T-cell (primary cell): ENCODE measurements at regions not wholly inside any gene's neighbourhood (a gene's known extent, or its start where the extent isn't known, plus 50 kb on each side); places are given as distances from the start of the nearest gene placed in this dataset.

Experiments used
- ATAC-seq, 4 experiments: fragments of 200-7000 bp in 3 of 4; fragments of 150-1000 bp in 1 of 4; cut with Tn5 transposase; replicated peaks in 1 of 4; 1 replicate in 3 of 4; 2 replicates in 1 of 4; pipeline ENCODE4 v1.10.0; 2021; ENCODE audit warnings: moderate library complexity in 3 of 4, mild to moderate bottlenecking in 2 of 4, moderate number of reproducible peaks in 1 of 4
- CTCF ChIA-PET, 2 donors: fragments of 300-600 bp; sonication (Branson Sonifier 250); formaldehyde crosslinking; loops; one replicate each; lab custom pipeline; 2022; ENCODE audit warnings: antibody characterized with exemption in 2 of 2; lab: Charles Lee
- POLR2A ChIA-PET, 2 donors: fragments of 300-600 bp; sonication (Branson Sonifier 250); formaldehyde crosslinking; loops; one replicate each; lab custom pipeline; 2022; ENCODE audit warnings: antibody characterized with exemption in 2 of 2; lab: Charles Lee
- DNase-seq, 35 experiments: peaks; one replicate each; pipeline versions ENCODE4 v3.0.0 to v3.0.0-alpha.2; 2013 to 2023
- H3K27ac ChIP-seq: one replicate; pipeline ENCODE4 v1.5.1; 2013; ENCODE audit warnings: low read length
- H3K27me3 ChIP-seq, 2 experiments: replicated peaks in 1 of 2; 1 replicate in 1 of 2; 2 replicates in 1 of 2; pipeline versions ENCODE4 v1.6.1 to v1.7.0; 2013; ENCODE audit warnings: low read length in 1 of 2, mixed read lengths in 1 of 2; ENCODE audit not compliant: control insufficient read depth in 2 of 2, insufficient read depth in 2 of 2; ENCODE audit errors: extremely low read depth in 1 of 2
- H3K36me3 ChIP-seq, 2 donors: 1 replicate in 1 of 2; 2 replicates in 1 of 2; pipeline versions ENCODE4 v1.6.1 to v1.7.0; 2013; ENCODE audit warnings: low read length in 1 of 2; ENCODE audit not compliant: control insufficient read depth in 2 of 2, insufficient read depth in 1 of 2; ENCODE audit errors: extremely low read depth in 1 of 2
- H3K4me1 ChIP-seq, 2 experiments: 1 replicate in 1 of 2; 2 replicates in 1 of 2; pipeline versions ENCODE4 v1.6.1 to v1.7.0; 2013; ENCODE audit warnings: low read length in 2 of 2, mixed read lengths in 1 of 2; ENCODE audit not compliant: insufficient read depth in 2 of 2, control insufficient read depth in 1 of 2; ENCODE audit errors: extremely low read depth in 1 of 2
- H3K4me3 ChIP-seq, 2 donors: 1 replicate in 1 of 2; 2 replicates in 1 of 2; pipeline versions ENCODE4 v1.5.1 to v1.7.0; 2013; ENCODE audit warnings: mild to moderate bottlenecking in 2 of 2, low read length in 1 of 2, moderate library complexity in 1 of 2; ENCODE audit not compliant: control insufficient read depth in 1 of 2; ENCODE audit errors: extremely low read depth in 1 of 2
- H3K9me3 ChIP-seq: 2 replicates; pipeline ENCODE4 v1.7.0; 2013
- H3K27ac Mint-ChIP-seq, 2 donors: one replicate each; pipeline ENCODE4 v1.8.0; 2020 to 2021; ENCODE audit warnings: mild to moderate bottlenecking in 2 of 2, mixed read lengths in 2 of 2
- H3K27me3 Mint-ChIP-seq, 2 donors: one replicate each; pipeline ENCODE4 v1.8.0; 2021 to 2022; ENCODE audit warnings: mixed read lengths in 2 of 2
- H3K36me3 Mint-ChIP-seq: one replicate; pipeline ENCODE4 v1.8.0; 2021; ENCODE audit warnings: mixed read lengths
- H3K4me1 Mint-ChIP-seq, 3 donors: one replicate each; pipeline ENCODE4 v1.8.0; 2020 to 2022; ENCODE audit warnings: mixed read lengths in 3 of 3, mild to moderate bottlenecking in 1 of 3
- H3K4me3 Mint-ChIP-seq, 3 donors: one replicate each; pipeline ENCODE4 v1.8.0; 2020 to 2022; ENCODE audit warnings: mild to moderate bottlenecking in 3 of 3, mixed read lengths in 3 of 3, moderate library complexity in 3 of 3
- H3K9me3 Mint-ChIP-seq, 3 donors: one replicate each; pipeline ENCODE4 v1.8.0; 2020 to 2022; ENCODE audit warnings: mixed read lengths in 3 of 3
- WGBS: methylation state at CpG from one replicate; pipeline ENCODE4 v1.1.5; 2013; ENCODE audit warnings: missing lambda C conversion rate; ENCODE audit not compliant: insufficient coverage; 5-methylcytosine and 5-hydroxymethylcytosine counted together

DNA sequence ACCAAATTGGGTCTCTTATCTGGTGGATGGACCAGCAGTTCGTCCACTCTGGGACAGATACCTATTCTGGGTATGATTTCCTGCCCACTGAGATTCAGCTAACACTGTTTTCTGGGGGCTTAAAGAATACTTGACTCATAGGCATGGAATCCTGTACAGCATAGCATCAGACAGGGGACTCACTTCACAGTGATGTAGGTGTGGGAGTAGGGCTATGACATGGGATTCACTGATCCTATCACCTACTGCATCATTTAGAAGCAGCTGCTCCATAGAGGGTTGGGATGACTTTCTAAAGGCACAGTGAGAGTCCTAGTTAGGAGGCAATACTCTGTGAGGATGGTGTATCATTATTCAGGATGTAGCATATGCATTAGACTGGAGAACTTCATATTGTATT, 74.5 kb upstream of the AHI1 start:
- H3K4me3 Mint-ChIP-seq = no peak overlapping the region
- Histone ChIP-seq H3K9me3 (no peaks in the 10 kb centered on the region), H3K4me3 (no peak overlapping the region), H3K36me3 (no peaks in the 10 kb centered on the region), H3K4me1 (peaks cover 4% of the 10 kb centered on the region in 2 experiments), H3K27ac (no peak overlapping the region), H3K27me3 (no peaks in the 10 kb centered on the region)
- no peak for DNase-seq
- H3K27ac Mint-ChIP-seq = no peak overlapping the region
- no peaks in the 10 kb centered on the region for H3K27me3 Mint-ChIP-seq
- ChIA-PET POLR2A (no interaction called here), CTCF (interaction anchor here in 1 of 2 donors (0.6 kb wide), 1 partner anchor 1116 kb away, joined by 3 read pairs; no protein-coding TSS in a partner anchor)
- no peak for ATAC-seq
- WGBS = 73% methylated on average over 1 of the region's 1 CpG
- H3K9me3 Mint-ChIP-seq = no peaks in the 10 kb centered on the region
- H3K4me1 Mint-ChIP-seq = peaks cover 9 to 20% (median 17%) of the 10 kb centered on the region in 3 donors
- no peaks in the 10 kb centered on the region for H3K36me3 Mint-ChIP-seq

DNA sequence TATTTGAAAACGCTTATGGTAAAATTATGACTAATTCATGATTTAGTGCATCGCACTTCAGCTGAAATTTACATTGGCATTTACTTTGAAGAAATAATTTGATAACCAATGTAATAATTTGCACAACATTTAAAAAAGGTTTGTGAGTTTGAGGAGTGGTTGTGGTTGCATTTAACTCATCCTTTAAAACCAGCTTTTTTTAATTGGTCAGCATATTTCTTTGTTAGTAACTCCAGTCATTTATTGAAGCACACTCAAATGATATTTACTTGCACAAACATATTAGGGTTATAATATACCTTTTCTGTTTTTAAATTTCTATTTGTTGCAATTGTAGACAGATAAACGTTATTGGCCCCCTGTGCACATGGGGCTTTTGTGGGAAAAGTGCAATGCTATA, 78.1 kb upstream of the AHI1 start:
- DNase-seq (no peak), ATAC-seq (no peak)
- Mint-ChIP-seq H3K27me3 (no peaks in the 10 kb centered on the region), H3K27ac (no peak overlapping the region), H3K9me3 (no peaks in the 10 kb centered on the region), H3K4me3 (no peak overlapping the region), H3K36me3 (no peaks in the 10 kb centered on the region), H3K4me1 (peaks cover 6 to 18% (median 17%) of the 10 kb centered on the region in 3 donors)
- no peaks in the 10 kb centered on the region for H3K27me3 ChIP-seq
- H3K4me1 ChIP-seq = no peaks in the 10 kb centered on the region
- H3K4me3 ChIP-seq = no peak overlapping the region
- no peak overlapping the region for H3K27ac ChIP-seq
- ChIA-PET CTCF (interaction anchor here in 1 of 2 donors (0.5 kb wide), 1 partner anchor 75 kb away, joined by 3 read pairs; no protein-coding TSS in a partner anchor), POLR2A (interaction anchor here (0.6 kb wide), 2 partner anchors 11 to 599 kb away, joined by 3 read pairs; no protein-coding TSS in a partner anchor)
- WGBS = no CpG with 5 or more reads among the region's 3 CpGs
- no peaks in the 10 kb centered on the region for H3K9me3 ChIP-seq
- no peaks in the 10 kb centered on the region for H3K36me3 ChIP-seq

DNA sequence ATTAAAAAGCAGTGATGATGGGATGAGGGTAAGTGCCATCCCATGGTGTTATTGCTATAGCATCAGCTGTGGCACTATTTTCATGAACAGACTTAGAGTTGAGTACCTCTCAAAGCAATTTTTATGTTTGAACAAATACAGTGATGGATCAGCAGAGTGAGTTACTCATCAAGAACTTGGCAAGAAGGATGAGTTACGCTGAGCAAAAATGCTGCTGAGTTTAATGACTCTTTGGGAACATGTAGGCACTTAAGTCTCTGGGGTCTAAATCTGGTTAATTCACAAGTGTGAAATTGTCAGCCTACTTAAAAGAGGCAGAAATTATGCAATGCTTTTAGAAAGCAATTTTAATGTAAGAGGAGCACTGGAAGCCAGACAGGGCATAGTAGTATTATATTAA, 78.5 kb upstream of the AHI1 start:
- no peaks in the 10 kb centered on the region for H3K27me3 ChIP-seq
- no peaks in the 10 kb centered on the region for H3K4me1 ChIP-seq
- no peaks in the 10 kb centered on the region for H3K36me3 Mint-ChIP-seq
- H3K27me3 Mint-ChIP-seq = no peaks in the 10 kb centered on the region
- no peak overlapping the region for H3K4me3 ChIP-seq
- H3K4me1 Mint-ChIP-seq = peaks cover 6 to 18% (median 17%) of the 10 kb centered on the region in 3 donors
- no peak overlapping the region for H3K4me3 Mint-ChIP-seq
- no peaks in the 10 kb centered on the region for H3K9me3 Mint-ChIP-seq
- CTCF ChIA-PET = interaction anchor here in 1 of 2 donors (0.5 kb wide), 1 partner anchor 74 kb away, joined by 3 read pairs; no protein-coding TSS in a partner anchor
- POLR2A ChIA-PET = interaction anchor here in 1 of 2 donors (0.6 kb wide), 1 partner anchor 11 kb away, joined by 3 read pairs; no protein-coding TSS in a partner anchor
- DNase-seq (no peak), ATAC-seq (no peak)
- WGBS = 100% methylated on average over 1 of the region's 1 CpG
- H3K27ac Mint-ChIP-seq = no peak overlapping the region
- H3K27ac ChIP-seq = no peak overlapping the region
- H3K36me3 ChIP-seq = no peaks in the 10 kb centered on the region
- H3K9me3 ChIP-seq = no peaks in the 10 kb centered on the region

DNA sequence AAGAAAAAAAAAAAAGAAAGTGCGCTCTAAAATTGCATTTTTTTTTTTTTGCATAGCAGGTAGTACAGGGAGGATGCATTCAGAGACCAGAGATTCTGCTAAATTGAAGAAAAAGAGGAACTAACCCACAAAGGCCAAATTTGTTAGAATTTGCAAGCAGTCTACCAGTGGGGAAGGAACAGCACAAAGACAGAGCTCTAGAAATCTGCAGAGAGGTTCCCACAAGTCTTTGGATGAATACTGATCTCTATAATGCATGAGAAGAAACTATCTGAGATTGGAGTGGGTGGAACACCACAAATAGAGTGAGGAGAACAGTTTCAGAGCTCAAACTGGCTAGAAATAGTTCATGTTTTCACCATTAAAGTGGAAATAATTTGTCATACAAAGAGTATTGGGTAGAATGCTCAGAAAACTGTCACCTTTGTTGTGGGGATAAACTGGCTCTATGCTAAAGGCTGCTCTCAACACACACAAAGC, 79.6 kb upstream of the AHI1 start:
- DNase-seq (no peak), ATAC-seq (no peak)
- Mint-ChIP-seq H3K36me3 (no peaks in the 10 kb centered on the region), H3K27me3 (no peaks in the 10 kb centered on the region), H3K4me1 (peaks cover 6 to 18% (median 17%) of the 10 kb centered on the region in 3 donors), H3K27ac (peak overlapping the region in 1 of 2 donors; percentile 54), H3K9me3 (no peaks in the 10 kb centered on the region), H3K4me3 (no peak overlapping the region)
- Histone ChIP-seq H3K27me3 (no peaks in the 10 kb centered on the region), H3K27ac (no peak overlapping the region), H3K4me1 (no peaks in the 10 kb centered on the region), H3K4me3 (no peak overlapping the region), H3K9me3 (no peaks in the 10 kb centered on the region), H3K36me3 (no peaks in the 10 kb centered on the region)
- POLR2A ChIA-PET = interaction anchor here in 1 of 2 donors (0.7 kb wide), 1 partner anchor 8 kb away, joined by 3 read pairs; no protein-coding TSS in a partner anchor
- CTCF ChIA-PET = interaction anchor here (0.6 to 0.7 kb wide), 3 partner anchors 41 to 171 kb away, joined by 3 to 4 read pairs (median 3); no protein-coding TSS in a partner anchor
- no CpG with 5 or more reads among the region's 1 CpG for WGBS

DNA sequence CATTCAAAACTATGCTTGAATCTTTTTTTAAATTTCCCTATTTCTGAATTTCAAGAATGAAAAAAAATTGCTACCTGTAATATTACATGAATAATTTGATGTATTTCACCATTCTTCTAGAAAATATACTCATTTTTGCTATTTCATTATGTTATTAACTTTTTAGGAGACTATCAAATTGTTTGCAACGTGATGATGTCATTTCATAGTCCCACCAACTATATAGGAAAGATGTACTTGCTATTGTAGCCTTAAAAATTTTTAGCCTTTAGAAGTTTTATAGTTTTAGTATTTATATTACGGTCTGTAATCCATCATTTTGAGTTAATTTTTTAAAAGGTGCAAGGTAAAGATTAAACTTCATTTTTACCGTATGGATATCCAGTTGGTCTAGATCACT, 81.4 kb upstream of the AHI1 start:
- Histone ChIP-seq H3K27ac (no peak overlapping the region), H3K4me1 (no peaks in the 10 kb centered on the region), H3K4me3 (no peak overlapping the region), H3K9me3 (no peaks in the 10 kb centered on the region), H3K36me3 (no peaks in the 10 kb centered on the region), H3K27me3 (no peaks in the 10 kb centered on the region)
- no peak for ATAC-seq
- no peak for DNase-seq
- CTCF ChIA-PET = no interaction called here
- no peak overlapping the region for H3K4me3 Mint-ChIP-seq
- no CpG with 5 or more reads among the region's 3 CpGs for WGBS
- H3K36me3 Mint-ChIP-seq = no peaks in the 10 kb centered on the region
- no peaks in the 10 kb centered on the region for H3K27me3 Mint-ChIP-seq
- no peaks in the 10 kb centered on the region for H3K9me3 Mint-ChIP-seq
- POLR2A ChIA-PET = no interaction called here
- H3K27ac Mint-ChIP-seq = no peak overlapping the region
- peaks cover 6 to 18% (median 17%) of the 10 kb centered on the region in 3 donors for H3K4me1 Mint-ChIP-seq

DNA sequence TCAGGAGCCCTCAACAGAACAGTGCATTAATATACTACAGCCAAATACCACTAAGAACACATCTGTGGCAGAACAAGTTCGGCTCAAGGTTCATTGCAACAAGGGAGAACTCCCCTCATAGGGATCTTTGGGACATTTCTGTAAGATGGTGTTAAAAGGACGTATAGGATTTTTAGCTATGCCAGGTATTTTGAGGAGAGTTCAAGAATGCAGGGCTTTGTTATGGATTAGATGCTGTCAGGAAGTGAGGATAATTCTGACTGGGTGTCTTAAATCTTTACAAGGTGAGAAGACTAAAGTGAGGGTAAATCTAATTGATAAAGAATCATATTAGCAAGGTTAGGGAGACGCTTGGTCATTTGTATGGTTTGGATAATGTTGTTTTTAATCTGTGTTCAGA, 83.7 kb upstream of the AHI1 start:
- Histone ChIP-seq H3K4me1 (no peaks in the 10 kb centered on the region), H3K27ac (no peak overlapping the region), H3K36me3 (no peaks in the 10 kb centered on the region), H3K9me3 (no peaks in the 10 kb centered on the region), H3K27me3 (no peaks in the 10 kb centered on the region), H3K4me3 (no peak overlapping the region)
- Mint-ChIP-seq H3K27me3 (no peaks in the 10 kb centered on the region), H3K4me3 (no peak overlapping the region), H3K27ac (no peak overlapping the region), H3K36me3 (no peaks in the 10 kb centered on the region), H3K9me3 (no peaks in the 10 kb centered on the region), H3K4me1 (peaks cover 7 to 19% (median 16%) of the 10 kb centered on the region in 3 donors)
- WGBS = 100% methylated on average over 1 of the region's 3 CpGs
- ATAC-seq (no peak), DNase-seq (no peak)
- CTCF ChIA-PET = interaction anchor here in 1 of 2 donors (0.6 kb wide), 1 partner anchor 76 kb away, joined by 4 read pairs; no protein-coding TSS in a partner anchor
- POLR2A ChIA-PET = no interaction called here
